G401 (cell line): ENCODE measurements at regions not wholly inside any gene's neighbourhood (a gene's known extent, or its start where the extent isn't known, plus 50 kb on each side); places are given as distances from the start of the nearest gene placed in this dataset.
A peak's percentile ranks its signal among the peaks of the same experiment; 100 is the strongest.

Experiments used
- DNase-seq: peaks from one replicate; pipeline ENCODE4 v3.0.0-alpha.2; 2015; ENCODE audit warnings: low spot score
- in situ Hi-C: cut with HindIII; loops from 2 replicates; pipeline ENCODE4 v1.10.0; 2016; ENCODE audit warnings: low sequenced_read_pairs, mixed read lengths

GRCh38 chr11:70486731-70487130 is 88.4 kb downstream of the CTTN start:
- in situ Hi-C loops, result no loop called here
- no peak for DNase-seq

DNA sequence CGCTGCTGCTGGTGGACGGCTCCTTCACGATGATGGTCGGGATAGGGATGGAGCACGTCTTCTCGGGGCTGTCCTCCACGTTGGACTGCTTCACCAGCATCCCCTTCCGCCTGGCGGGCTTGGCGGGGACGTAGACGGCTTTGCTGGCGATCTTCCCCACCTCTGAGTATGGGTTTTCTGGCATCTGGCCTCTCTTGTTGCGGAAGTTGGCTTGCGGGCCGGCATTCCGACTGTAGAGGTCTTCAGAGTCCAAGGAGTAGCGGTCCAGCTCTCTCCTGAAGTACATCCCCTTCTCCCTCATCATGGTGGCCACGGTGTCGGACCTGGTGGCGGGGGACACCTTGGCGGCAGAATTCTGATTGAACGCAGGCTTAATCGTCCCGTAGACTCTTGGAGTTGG is 88.8 kb downstream of the CTTN start:
- in situ Hi-C loops, result no loop called here
- no peak for DNase-seq

DNA sequence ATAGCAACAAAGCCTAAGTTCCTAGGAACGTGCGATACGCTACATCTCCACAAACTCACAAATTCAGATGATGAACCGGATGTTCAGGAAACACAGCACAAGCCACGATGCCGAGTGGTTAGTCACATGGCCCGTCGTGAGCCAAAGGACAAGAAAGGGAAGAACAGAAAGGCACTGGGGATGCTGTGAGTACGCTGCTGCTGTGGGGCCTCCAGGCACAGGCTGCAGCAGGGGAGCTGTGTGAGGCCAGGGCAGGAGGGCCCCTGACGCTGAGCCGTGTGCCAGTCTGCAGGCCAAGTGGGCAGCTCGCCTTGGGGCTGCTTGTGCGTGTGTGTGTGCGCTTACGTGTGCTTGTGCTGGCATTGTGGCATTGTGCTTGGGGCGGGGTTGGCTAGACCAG is 89.4 kb downstream of the CTTN start:
- in situ Hi-C loops, result no loop called here

DNA sequence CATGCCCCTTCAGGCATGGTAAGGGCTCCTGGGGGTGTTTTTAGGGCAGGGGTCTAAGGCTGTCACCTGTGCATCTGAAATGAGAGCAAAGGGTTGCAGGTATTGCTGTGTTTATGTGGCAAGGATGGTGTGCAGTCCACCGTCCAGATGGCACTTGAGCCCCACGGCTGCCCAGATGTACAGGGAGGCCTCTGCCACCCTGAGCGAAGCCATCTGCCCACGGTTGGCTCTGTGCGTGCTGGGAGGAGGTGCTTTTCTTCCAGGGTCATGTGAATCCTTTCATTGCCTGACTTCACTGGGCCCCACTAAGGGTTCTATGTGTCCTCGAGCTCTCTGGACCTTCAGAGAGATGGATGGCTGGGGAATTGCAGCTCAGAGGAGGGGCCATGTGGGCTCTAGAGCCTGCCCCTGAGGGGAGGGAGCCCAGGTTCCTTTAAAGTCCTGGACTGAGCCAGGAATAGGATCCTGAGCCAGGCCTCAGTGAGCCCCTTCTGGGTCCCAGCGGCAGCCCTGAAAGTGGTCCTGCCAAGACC is 89.9 kb downstream of the CTTN start:
- in situ Hi-C loops, result no loop called here
- DNase-seq, result no peak

More for the DNA sequence above, 89.4 kb downstream of the CTTN start:
- DNase-seq, result no peak

DNA sequence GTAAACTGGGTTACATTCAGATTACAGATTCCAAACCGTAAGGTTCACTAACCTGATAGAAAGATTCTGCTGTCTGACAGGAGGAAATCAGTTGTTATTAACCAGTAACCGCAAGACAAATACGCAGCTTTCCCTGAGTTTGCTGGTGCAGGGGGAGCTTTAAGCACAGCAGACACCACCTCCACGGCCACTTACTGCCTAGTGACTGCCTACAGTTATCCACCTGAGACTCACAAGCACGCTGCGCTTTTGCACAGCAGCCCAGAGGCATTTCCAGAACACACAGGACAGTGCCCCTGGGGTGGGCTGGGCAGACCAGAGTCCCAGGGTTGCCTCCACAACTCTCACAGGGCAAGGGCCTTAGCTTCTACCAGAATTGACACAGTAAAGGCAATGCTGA is 90.9 kb downstream of the CTTN start:
- in situ Hi-C loops, result no loop called here

GRCh38 chr11:70490208-70490607 is 91.9 kb downstream of the CTTN start:
- DNase-seq, result no peak
- in situ Hi-C loops, result no loop called here

More for the DNA sequence above, 90.9 kb downstream of the CTTN start:
- no peak for DNase-seq

- in situ Hi-C loops, result no loop called here
- no peak for DNase-seq
These were observed 92.6 kb downstream of the CTTN start for GRCh38 chr11:70490723-70491558.

- DNase-seq, result no peak
- in situ Hi-C loops, result no loop called here
These were observed 93.6 kb downstream of the CTTN start for GRCh38 chr11:70491696-70492472.

DNA sequence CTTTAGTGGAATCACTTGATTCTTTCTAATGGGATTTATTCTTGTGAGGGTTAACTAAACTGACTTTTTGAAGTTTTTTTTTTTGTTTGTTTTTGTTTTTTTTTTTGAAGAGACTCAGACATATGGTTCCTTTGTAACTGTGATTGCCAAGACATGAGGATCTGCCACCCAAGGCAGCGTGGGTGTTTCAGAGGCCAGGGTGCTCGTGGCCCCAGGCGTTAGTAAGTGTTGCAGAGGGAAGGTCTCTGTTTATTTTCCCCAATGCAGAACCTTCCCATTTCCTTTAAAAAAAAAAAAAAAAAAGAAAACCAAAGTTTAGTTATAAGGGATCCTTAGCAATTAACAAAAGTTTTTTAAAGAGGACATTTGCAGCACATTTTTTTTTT is 94.8 kb downstream of the CTTN start:
- in situ Hi-C loops, result no loop called here

DNA sequence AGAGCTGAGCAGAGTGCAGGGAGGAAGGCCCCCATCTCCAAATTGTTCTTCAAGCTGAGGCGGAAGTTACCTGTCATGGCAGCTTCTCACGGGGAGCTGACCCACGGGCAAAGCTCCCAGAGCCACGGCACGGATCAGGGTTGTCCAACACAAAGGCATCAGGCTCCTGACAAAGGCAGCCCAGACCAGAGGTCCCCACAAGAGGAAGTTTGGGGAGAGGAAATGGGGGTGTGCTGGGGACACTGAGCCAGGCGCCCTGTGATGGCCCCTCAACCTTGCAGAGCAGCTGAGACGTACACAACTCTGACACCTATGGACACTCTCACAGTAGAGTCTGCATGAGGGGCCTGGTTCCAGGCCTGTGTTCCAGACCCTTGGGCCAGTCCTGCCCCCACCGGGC is 95.6 kb downstream of the CTTN start:
- in situ Hi-C loops, result no loop called here
- no peak for DNase-seq

More for the DNA sequence above, 94.8 kb downstream of the CTTN start:
- DNase-seq, result no peak

- DNase-seq, result no peak
- in situ Hi-C loops, result no loop called here
These were observed 96.4 kb downstream of the CTTN start for GRCh38 chr11:70494559-70495350.

DNA sequence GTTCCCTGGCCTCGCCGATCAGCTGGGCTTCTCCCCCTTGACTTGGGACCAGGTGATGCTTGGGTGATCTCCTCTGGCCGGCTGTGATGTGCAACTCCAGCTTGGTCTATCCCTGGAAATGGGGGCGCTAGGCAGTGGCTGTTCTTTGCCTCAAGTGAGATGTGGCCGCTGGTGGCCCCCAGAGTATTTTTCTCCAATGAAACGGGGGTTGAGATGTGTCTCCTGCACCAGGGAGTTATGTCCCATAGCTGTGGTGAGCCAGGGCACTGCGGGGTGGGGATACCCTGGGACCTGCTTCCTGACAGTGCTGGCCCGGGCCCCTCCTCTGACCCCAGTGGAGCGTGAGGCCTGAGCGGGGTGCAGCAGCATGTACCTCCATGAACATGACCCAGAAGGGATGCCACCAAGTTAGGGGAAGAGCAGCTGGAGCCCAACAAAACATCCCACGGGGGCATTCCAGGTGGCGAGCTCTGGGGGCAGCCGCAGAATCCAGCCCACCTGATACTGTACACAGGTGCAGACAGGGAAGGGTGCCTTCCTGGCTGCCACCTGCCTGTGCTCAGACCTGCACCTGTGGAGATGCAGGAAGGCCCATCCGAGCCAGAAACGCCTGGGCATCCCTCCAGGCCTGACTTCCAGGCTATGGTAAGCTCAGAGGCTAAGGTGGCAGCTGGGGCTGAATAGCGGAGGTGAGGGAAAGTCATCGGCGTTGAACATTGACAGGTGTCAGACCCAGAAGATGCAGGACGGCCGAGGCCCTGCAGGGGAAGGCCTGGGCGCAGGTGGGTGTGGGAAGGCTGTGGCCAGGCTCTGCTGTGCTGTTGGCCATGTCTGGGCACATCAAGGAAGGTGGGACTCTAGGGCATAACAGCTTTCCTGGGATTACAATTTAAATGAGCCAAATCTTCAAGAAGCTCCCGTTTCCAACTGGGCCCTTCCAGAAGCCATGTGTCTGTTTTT is 97.3 kb downstream of the CTTN start:
- peak; percentile 52 for DNase-seq
- in situ Hi-C loops, result no loop called here

GRCh38 chr11:70496591-70497535 is 98.5 kb downstream of the CTTN start:
- in situ Hi-C loops, result no loop called here
- no peak for DNase-seq

GRCh38 chr11:70497536-70498075 is 99.3 kb downstream of the CTTN start:
- in situ Hi-C loops, result no loop called here
- no peak for DNase-seq

- in situ Hi-C loops, result no loop called here
- no peak for DNase-seq
These were observed 99.8 kb downstream of the CTTN start for GRCh38 chr11:70498171-70498571.

DNA sequence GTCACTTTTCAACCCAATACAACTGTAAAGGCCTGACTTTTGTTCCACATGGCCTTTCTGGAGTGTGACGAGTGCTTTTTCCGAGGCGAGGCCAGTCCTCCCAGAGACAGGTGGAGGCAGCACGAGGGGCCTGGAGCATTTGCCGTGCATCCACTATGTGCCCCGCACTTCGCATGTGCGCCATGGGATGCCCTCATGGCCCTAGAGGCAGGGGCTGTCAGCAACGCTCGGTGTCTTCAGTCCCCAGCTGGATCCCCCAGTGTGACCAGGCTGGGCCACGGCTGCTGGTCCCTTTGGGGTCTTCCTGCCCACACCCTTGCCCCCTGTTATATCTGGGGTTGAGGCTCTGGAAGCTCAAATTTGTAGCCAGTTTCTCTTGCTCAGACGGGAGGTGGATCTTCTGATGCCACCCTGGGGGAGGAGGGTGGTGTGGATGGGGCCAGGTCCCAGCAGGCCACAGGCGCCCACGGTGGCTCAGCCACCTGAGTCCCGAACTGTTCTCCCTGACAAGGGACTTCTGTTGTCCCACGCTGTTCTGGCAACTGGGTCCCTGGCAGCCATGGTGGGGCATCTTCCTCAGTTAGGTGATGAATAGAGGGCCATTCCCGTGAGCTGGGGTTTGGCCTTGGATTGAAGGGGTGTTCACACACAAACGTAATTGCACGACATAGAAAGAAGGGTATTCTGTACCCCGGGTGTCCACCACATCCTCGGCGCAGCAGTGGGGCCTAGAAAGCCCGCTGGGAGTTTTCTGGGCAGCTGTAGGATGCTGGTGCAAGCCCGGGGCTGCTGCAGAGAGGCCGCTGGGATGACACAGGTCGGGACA is 100.9 kb downstream of the CTTN start:
- in situ Hi-C loops, result no loop called here
- DNase-seq, result no peak
